Choroid plexus epithelial cell (primary cell): ENCODE measurements at regions not wholly inside any gene's neighbourhood (a gene's known extent, or its start where the extent isn't known, plus 50 kb on each side); places are given as distances from the start of the nearest gene placed in this dataset.

Experiments used
- DNase-seq: peaks from one replicate; pipeline ENCODE4 v3.0.0-alpha.2; 2010; ENCODE audit warnings: low read depth
- H3K4me3 ChIP-seq: 2 replicates; pipeline ENCODE4 v1.5.1; 2011; ENCODE audit warnings: low read depth, mild to moderate bottlenecking, control low read depth, low read length, moderate library complexity
- CTCF ChIP-seq: conservative IDR thresholded peaks from 2 replicates; pipeline ENCODE4 v1.5.1; 2011; ENCODE audit warnings: low read depth, mild to moderate bottlenecking, control low read depth, inconsistent platforms, low read length, moderate library complexity

GRCh38 chr22:44394246-44395117 lies 81.7 kb upstream of the SHISAL1 start:
- TF ChIP-seq CTCF: no peak

GRCh38 chr22:44393066-44393465 lies 80.3 kb upstream of the SHISAL1 start:
- TF ChIP-seq CTCF: no peak
- H3K4me3 ChIP-seq: no peak overlapping the region
- DNase-seq: no peak

More at GRCh38 chr22:44394246-44395117, 81.7 kb upstream of the SHISAL1 start:
- H3K4me3 ChIP-seq: no peak overlapping the region
- no peak for DNase-seq

GRCh38 chr22:44392446-44392921 lies 79.7 kb upstream of the SHISAL1 start:
- no peak for TF ChIP-seq CTCF
- no peak overlapping the region for H3K4me3 ChIP-seq
- no peak for DNase-seq

GRCh38 chr22:44391481-44392445 lies 79.0 kb upstream of the SHISAL1 start:
- DNase-seq: no peak
- TF ChIP-seq CTCF: no peak
- no peak overlapping the region for H3K4me3 ChIP-seq

GRCh38 chr22:44391015-44391414 lies 78.3 kb upstream of the SHISAL1 start:
- no peak for DNase-seq
- no peak overlapping the region for H3K4me3 ChIP-seq
- TF ChIP-seq CTCF: no peak

- DNase-seq: no peak
- no peak overlapping the region for H3K4me3 ChIP-seq
- no peak for TF ChIP-seq CTCF
Measured at GRCh38 chr22:44390613-44390970, 77.8 kb upstream of the SHISAL1 start.
